Ovary (tissue), 7 donors: ENCODE measurements at regions not wholly inside any gene's neighbourhood (a gene's known extent, or its start where the extent isn't known, plus 50 kb on each side); places are given as distances from the start of the nearest gene placed in this dataset.

Experiments used
- DNase-seq, 5 donors: peaks; one replicate each; pipeline ENCODE4 v3.0.0-alpha.2; 2019 to 2020
- H3K27ac ChIP-seq, 2 donors: fragments of 200-600 bp; one replicate each; pipeline versions ENCODE4 v1.5.1 to v1.8.0; 2019 to 2022
- H3K27me3 ChIP-seq: fragments of 200-600 bp; one replicate; pipeline ENCODE4 v1.8.0; 2022
- H3K36me3 ChIP-seq: fragments of 200-600 bp; sonication (generic); one replicate; pipeline ENCODE4 v1.5.1; 2019
- H3K4me1 ChIP-seq: one replicate; pipeline ENCODE4 v1.8.1; 2013; ENCODE audit warnings: mild to moderate bottlenecking, moderate library complexity; ENCODE audit not compliant: insufficient read depth
- H3K4me3 ChIP-seq: fragments of 200-600 bp; sonication (generic); one replicate; pipeline ENCODE4 v1.5.1; 2017
- H3K9me3 ChIP-seq, 2 donors: fragments of 200-600 bp in 1 of 2; sonication (generic) in 1 of 2; one replicate each; pipeline versions ENCODE4 v1.5.1 to v1.8.1; 2013 to 2019; ENCODE audit warnings: mild to moderate bottlenecking in 1 of 2, moderate library complexity in 1 of 2
- EP300 ChIP-seq: sonication (generic); formaldehyde crosslinking; IDR thresholded peaks from one replicate; pipeline ENCODE4 v1.6.1; 2017; ENCODE audit warnings: antibody characterized with exemption
- POLR2A ChIP-seq: fragments of 450-650 bp; IDR thresholded peaks from one replicate; pipeline ENCODE4 v1.6.1; 2017; ENCODE audit warnings: antibody characterized with exemption, mild to moderate bottlenecking, moderate library complexity
- WGBS, 3 donors: extraction: QIAGEN DNeasy Blood & Tissue Kit in 1 of 3; methylation state at CpG; one replicate each; pipeline versions ENCODE4 v1.1.5 to v1.1.7; 2013 to 2017; 5-methylcytosine and 5-hydroxymethylcytosine counted together
- intact Hi-C, 4 donors: fragments of 100-400 bp; cut with DNase I; formaldehyde crosslinking; loops; one replicate each; pipeline versions ENCODE4 v1.11.0 to v1.15.1; 2022 to 2023
- TF ChIP-seq, protein P1 (sequence below), 3 donors: fragments of 450-650 bp in 2 of 3; fragments of 200-600 bp in 1 of 3; IDR thresholded peaks; one replicate each; pipeline versions ENCODE4 v1.5.1 to v1.8.0; 2016 to 2022; ENCODE audit warnings: antibody characterized with exemption in 3 of 3, mild to moderate bottlenecking in 1 of 3
- donor health status: DM: no; HTN: no; CAD: no; lungs with moderate emphysema.
- donor health status: DM: no; HTN: no; CAD: no.
- donor health status: Bipolar disorder and iron deficiency.
- donor health status: DM: no; HTN: no; CAD: no.
- donor health status: DM: yes; HTN: yes; CAD: no.

- no peaks in the 10 kb centered on the region for H3K9me3 ChIP-seq
- TF ChIP-seq, protein P1, sequence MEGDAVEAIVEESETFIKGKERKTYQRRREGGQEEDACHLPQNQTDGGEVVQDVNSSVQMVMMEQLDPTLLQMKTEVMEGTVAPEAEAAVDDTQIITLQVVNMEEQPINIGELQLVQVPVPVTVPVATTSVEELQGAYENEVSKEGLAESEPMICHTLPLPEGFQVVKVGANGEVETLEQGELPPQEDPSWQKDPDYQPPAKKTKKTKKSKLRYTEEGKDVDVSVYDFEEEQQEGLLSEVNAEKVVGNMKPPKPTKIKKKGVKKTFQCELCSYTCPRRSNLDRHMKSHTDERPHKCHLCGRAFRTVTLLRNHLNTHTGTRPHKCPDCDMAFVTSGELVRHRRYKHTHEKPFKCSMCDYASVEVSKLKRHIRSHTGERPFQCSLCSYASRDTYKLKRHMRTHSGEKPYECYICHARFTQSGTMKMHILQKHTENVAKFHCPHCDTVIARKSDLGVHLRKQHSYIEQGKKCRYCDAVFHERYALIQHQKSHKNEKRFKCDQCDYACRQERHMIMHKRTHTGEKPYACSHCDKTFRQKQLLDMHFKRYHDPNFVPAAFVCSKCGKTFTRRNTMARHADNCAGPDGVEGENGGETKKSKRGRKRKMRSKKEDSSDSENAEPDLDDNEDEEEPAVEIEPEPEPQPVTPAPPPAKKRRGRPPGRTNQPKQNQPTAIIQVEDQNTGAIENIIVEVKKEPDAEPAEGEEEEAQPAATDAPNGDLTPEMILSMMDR (IDR thresholded peaks at IDR 0.05): no peak
- no peaks in the 10 kb centered on the region for H3K27me3 ChIP-seq
- 61 to 70% (median 63%) methylated on average over 1 of the region's 1 CpG for WGBS, 3 donors
- no peaks in the 10 kb centered on the region for H3K36me3 ChIP-seq
- H3K27ac ChIP-seq: no peak overlapping the region
- DNase-seq: no peak
- H3K4me3 ChIP-seq: no peak overlapping the region
- intact Hi-C loops: no loop called here
- no peaks in the 10 kb centered on the region for H3K4me1 ChIP-seq
These were observed 206.4 kb upstream of the SPRY2 start for GRCh38 chr13:80547341-80547740.

- WGBS, 3 donors: 92 to 97% (median 95%) methylated on average over 1 of the region's 1 CpG
- no peaks in the 10 kb centered on the region for H3K9me3 ChIP-seq
- intact Hi-C loops: no loop called here
- no peaks in the 10 kb centered on the region for H3K4me1 ChIP-seq
- no peak overlapping the region for H3K4me3 ChIP-seq
- H3K36me3 ChIP-seq: no peaks in the 10 kb centered on the region
- no peaks in the 10 kb centered on the region for H3K27me3 ChIP-seq
- H3K27ac ChIP-seq: no peak overlapping the region
- TF ChIP-seq, protein P1 (IDR thresholded peaks at IDR 0.05): no peak
- TF ChIP-seq POLR2A (no peak), EP300 (no peak)
- no peak for DNase-seq
These were observed 192.2 kb upstream of the SPRY2 start for GRCh38 chr13:80533175-80533574.

DNA sequence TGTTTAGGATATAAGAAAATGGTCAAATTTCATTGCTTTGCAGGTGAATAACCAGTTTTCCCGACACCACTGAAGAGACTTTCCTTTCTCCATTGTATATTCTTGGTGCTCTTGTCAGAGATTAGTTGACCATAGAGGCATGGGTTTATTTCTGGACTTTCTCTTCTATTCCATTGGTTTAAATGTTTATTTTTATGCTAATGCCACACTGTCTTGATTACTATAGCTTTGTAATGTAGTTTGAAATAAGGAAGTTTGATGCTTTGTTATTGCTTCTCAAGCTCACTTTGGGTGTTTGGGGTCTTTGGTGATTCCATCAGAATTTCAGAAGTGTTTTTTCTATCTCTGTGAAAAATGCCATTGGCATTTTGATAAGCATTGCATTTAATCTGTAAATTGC is 190.0 kb upstream of the SPRY2 start:
- no peaks in the 10 kb centered on the region for H3K36me3 ChIP-seq
- no peaks in the 10 kb centered on the region for H3K4me1 ChIP-seq
- no peak overlapping the region for H3K27ac ChIP-seq
- H3K9me3 ChIP-seq: no peaks in the 10 kb centered on the region
- 93 to 100% (median 96%) methylated on average over 1 of the region's 1 CpG for WGBS, 3 donors
- intact Hi-C loops: no loop called here
- no peaks in the 10 kb centered on the region for H3K27me3 ChIP-seq
- TF ChIP-seq, protein P1 (IDR thresholded peaks at IDR 0.05): no peak
- no peak for TF ChIP-seq EP300
- TF ChIP-seq POLR2A: no peak
- no peak overlapping the region for H3K4me3 ChIP-seq
- DNase-seq: no peak

DNA sequence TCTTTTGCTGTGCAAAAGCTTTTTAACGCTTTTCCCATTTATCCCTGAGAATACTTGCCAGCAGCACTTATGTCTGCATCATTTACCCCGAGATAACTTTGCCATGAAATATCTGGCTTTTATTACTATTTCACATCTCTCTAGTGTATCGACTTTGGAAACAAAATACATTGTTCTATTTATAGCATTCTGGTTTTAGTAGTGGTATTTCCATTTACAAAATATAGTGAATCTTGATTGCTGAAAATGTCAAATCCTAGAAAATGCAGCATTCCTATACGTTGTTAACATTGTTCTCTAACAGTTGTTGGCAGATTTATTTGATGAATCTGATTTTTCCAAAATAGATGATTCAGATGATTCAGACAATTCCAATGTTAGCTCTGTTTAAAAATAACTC is 189.3 kb upstream of the SPRY2 start:
- H3K27me3 ChIP-seq: no peaks in the 10 kb centered on the region
- WGBS, 3 donors: 77 to 81% (median 78%) methylated on average over 4 of the region's 4 CpGs
- no peak for DNase-seq
- H3K27ac ChIP-seq: no peak overlapping the region
- H3K4me1 ChIP-seq: no peaks in the 10 kb centered on the region
- H3K9me3 ChIP-seq: no peaks in the 10 kb centered on the region
- H3K36me3 ChIP-seq: no peaks in the 10 kb centered on the region
- H3K4me3 ChIP-seq: no peak overlapping the region
- TF ChIP-seq POLR2A (no peak), EP300 (no peak)
- TF ChIP-seq, protein P1 (IDR thresholded peaks at IDR 0.05): no peak
- intact Hi-C loops: no loop called here

- H3K27me3 ChIP-seq: no peaks in the 10 kb centered on the region
- TF ChIP-seq POLR2A (no peak), EP300 (no peak)
- TF ChIP-seq, protein P1 (IDR thresholded peaks at IDR 0.05): no peak
- no peak overlapping the region for H3K4me3 ChIP-seq
- 72 to 78% (median 72%) methylated on average over 3 of the region's 3 CpGs for WGBS, 3 donors
- H3K9me3 ChIP-seq: no peaks in the 10 kb centered on the region
- no peaks in the 10 kb centered on the region for H3K36me3 ChIP-seq
- intact Hi-C loops: no loop called here
- no peak for DNase-seq
- no peaks in the 10 kb centered on the region for H3K4me1 ChIP-seq
- H3K27ac ChIP-seq: no peak overlapping the region
These were observed 188.8 kb upstream of the SPRY2 start for GRCh38 chr13:80529734-80530133.
